ENCODE measurements at regions not wholly inside any gene's neighbourhood (a gene's known extent, or its start where the extent isn't known, plus 50 kb on each side); places are given as distances from the start of the nearest gene placed in this dataset.

DNA sequence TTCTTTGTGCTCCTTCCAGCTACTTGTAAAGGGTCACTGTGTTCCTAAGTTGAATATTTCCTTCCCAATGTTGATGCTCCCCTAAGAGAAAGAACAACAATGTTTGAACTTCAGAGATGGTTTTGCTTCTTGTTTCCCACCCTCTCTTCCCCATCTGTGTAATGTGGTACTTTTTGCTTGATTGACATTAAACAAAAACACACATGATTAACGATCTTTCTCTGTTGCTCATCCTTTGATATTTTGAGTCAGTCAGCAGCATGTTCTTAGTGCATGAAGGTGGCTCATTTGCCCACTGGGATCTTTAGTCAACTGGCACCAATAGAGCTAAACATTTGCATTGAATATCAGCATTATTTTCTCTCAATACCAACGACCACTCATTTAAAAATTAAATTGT is 313.0 kb upstream of the RIOK2 start:
- peaks cover 2% of the 10 kb centered on the region; the same call in 1 of the 2 replicates for H3K4me1 Mint-ChIP-seq
- H3K27ac Mint-ChIP-seq, result no peak overlapping the region
- no peaks in the 10 kb centered on the region for H3K9me3 Mint-ChIP-seq
- no peaks in the 10 kb centered on the region for H3K27me3 Mint-ChIP-seq (ENCODE audit: low read depth)
- ATAC-seq (no peak), DNase-seq (ENCODE audit: low spot score) (no peak)
- POLR2A ChIA-PET, result no interaction called here
- H3K36me3 Mint-ChIP-seq, result no peaks in the 10 kb centered on the region
- TF ChIP-seq, protein P1, sequence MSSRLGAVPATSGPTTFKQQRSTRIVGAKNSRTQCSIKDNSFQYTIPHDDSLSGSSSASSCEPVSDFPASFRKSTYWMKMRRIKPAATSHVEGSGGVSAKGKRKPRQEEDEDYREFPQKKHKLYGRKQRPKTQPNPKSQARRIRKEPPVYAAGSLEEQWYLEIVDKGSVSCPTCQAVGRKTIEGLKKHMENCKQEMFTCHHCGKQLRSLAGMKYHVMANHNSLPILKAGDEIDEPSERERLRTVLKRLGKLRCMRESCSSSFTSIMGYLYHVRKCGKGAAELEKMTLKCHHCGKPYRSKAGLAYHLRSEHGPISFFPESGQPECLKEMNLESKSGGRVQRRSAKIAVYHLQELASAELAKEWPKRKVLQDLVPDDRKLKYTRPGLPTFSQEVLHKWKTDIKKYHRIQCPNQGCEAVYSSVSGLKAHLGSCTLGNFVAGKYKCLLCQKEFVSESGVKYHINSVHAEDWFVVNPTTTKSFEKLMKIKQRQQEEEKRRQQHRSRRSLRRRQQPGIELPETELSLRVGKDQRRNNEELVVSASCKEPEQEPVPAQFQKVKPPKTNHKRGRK (CRISPR knock-in tag; IDR thresholded peaks at IDR 0.05; ENCODE audit: borderline replicate concordance), result no peak
- TF ChIP-seq, protein P2, sequence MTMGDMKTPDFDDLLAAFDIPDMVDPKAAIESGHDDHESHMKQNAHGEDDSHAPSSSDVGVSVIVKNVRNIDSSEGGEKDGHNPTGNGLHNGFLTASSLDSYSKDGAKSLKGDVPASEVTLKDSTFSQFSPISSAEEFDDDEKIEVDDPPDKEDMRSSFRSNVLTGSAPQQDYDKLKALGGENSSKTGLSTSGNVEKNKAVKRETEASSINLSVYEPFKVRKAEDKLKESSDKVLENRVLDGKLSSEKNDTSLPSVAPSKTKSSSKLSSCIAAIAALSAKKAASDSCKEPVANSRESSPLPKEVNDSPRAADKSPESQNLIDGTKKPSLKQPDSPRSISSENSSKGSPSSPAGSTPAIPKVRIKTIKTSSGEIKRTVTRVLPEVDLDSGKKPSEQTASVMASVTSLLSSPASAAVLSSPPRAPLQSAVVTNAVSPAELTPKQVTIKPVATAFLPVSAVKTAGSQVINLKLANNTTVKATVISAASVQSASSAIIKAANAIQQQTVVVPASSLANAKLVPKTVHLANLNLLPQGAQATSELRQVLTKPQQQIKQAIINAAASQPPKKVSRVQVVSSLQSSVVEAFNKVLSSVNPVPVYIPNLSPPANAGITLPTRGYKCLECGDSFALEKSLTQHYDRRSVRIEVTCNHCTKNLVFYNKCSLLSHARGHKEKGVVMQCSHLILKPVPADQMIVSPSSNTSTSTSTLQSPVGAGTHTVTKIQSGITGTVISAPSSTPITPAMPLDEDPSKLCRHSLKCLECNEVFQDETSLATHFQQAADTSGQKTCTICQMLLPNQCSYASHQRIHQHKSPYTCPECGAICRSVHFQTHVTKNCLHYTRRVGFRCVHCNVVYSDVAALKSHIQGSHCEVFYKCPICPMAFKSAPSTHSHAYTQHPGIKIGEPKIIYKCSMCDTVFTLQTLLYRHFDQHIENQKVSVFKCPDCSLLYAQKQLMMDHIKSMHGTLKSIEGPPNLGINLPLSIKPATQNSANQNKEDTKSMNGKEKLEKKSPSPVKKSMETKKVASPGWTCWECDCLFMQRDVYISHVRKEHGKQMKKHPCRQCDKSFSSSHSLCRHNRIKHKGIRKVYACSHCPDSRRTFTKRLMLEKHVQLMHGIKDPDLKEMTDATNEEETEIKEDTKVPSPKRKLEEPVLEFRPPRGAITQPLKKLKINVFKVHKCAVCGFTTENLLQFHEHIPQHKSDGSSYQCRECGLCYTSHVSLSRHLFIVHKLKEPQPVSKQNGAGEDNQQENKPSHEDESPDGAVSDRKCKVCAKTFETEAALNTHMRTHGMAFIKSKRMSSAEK (CRISPR knock-in tag; IDR thresholded peaks at IDR 0.05; ENCODE audit: borderline replicate concordance), result no peak
- TF ChIP-seq HMGA2 (CRISPR knock-in tag; IDR thresholded peaks at IDR 0.05) (no peak), ETV6 (CRISPR knock-in tag; IDR thresholded peaks at IDR 0.05) (no peak), ZNF263 (CRISPR knock-in tag; IDR thresholded peaks at IDR 0.05; ENCODE audit: low read depth) (no peak), GTF2I (CRISPR knock-in tag; conservative IDR thresholded peaks at IDR 0.05) (no peak)
- TF ChIP-seq, protein P3, sequence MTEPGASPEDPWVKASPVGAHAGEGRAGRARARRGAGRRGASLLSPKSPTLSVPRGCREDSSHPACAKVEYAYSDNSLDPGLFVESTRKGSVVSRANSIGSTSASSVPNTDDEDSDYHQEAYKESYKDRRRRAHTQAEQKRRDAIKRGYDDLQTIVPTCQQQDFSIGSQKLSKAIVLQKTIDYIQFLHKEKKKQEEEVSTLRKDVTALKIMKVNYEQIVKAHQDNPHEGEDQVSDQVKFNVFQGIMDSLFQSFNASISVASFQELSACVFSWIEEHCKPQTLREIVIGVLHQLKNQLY (CRISPR knock-in tag; IDR thresholded peaks at IDR 0.05), result no peak
- TF ChIP-seq, protein P4, sequence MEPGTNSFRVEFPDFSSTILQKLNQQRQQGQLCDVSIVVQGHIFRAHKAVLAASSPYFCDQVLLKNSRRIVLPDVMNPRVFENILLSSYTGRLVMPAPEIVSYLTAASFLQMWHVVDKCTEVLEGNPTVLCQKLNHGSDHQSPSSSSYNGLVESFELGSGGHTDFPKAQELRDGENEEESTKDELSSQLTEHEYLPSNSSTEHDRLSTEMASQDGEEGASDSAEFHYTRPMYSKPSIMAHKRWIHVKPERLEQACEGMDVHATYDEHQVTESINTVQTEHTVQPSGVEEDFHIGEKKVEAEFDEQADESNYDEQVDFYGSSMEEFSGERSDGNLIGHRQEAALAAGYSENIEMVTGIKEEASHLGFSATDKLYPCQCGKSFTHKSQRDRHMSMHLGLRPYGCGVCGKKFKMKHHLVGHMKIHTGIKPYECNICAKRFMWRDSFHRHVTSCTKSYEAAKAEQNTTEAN (CRISPR knock-in tag; IDR thresholded peaks at IDR 0.05), result no peak
- TF ChIP-seq, protein P5, sequence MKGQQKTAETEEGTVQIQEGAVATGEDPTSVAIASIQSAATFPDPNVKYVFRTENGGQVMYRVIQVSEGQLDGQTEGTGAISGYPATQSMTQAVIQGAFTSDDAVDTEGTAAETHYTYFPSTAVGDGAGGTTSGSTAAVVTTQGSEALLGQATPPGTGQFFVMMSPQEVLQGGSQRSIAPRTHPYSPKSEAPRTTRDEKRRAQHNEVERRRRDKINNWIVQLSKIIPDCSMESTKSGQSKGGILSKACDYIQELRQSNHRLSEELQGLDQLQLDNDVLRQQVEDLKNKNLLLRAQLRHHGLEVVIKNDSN (CRISPR knock-in tag; IDR thresholded peaks at IDR 0.05), result no peak
- TF ChIP-seq, protein P6, sequence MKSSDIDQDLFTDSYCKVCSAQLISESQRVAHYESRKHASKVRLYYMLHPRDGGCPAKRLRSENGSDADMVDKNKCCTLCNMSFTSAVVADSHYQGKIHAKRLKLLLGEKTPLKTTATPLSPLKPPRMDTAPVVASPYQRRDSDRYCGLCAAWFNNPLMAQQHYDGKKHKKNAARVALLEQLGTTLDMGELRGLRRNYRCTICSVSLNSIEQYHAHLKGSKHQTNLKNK (CRISPR knock-in tag; IDR thresholded peaks at IDR 0.05), result no peak
- TF ChIP-seq, protein P7, sequence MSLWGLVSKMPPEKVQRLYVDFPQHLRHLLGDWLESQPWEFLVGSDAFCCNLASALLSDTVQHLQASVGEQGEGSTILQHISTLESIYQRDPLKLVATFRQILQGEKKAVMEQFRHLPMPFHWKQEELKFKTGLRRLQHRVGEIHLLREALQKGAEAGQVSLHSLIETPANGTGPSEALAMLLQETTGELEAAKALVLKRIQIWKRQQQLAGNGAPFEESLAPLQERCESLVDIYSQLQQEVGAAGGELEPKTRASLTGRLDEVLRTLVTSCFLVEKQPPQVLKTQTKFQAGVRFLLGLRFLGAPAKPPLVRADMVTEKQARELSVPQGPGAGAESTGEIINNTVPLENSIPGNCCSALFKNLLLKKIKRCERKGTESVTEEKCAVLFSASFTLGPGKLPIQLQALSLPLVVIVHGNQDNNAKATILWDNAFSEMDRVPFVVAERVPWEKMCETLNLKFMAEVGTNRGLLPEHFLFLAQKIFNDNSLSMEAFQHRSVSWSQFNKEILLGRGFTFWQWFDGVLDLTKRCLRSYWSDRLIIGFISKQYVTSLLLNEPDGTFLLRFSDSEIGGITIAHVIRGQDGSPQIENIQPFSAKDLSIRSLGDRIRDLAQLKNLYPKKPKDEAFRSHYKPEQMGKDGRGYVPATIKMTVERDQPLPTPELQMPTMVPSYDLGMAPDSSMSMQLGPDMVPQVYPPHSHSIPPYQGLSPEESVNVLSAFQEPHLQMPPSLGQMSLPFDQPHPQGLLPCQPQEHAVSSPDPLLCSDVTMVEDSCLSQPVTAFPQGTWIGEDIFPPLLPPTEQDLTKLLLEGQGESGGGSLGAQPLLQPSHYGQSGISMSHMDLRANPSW (CRISPR knock-in tag; conservative IDR thresholded peaks at IDR 0.05; ENCODE audit: low read depth), result no peak
- TF ChIP-seq, protein P8, sequence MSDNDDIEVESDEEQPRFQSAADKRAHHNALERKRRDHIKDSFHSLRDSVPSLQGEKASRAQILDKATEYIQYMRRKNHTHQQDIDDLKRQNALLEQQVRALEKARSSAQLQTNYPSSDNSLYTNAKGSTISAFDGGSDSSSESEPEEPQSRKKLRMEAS (CRISPR knock-in tag; IDR thresholded peaks at IDR 0.05), result no peak
- CTCF ChIA-PET, result interaction anchor here (1.6 kb wide), 1 partner anchor 38 kb away, joined by 4 read pairs; no protein-coding TSS in a partner anchor
- H3K4me3 Mint-ChIP-seq, result no peak overlapping the region

DNA sequence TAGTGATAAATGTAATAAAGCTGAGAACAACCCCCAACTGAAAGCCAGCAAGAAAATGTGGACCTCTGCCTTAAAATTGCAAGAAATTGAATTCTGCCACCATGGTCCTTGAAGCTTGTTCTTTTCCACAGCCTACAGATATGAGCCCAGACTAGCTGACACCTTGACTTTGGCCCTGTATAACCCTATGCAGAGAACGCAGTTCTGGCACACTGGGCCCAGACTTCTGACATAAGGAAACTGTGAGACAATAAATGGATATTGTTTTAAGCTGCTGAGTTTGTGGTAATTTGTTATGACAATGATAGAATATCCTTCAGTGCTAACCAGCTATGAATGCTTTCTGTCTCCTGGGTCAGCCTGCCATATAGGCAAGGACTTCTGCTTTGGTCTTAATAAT is 315.6 kb upstream of the RIOK2 start:
- Mint-ChIP-seq H3K4me1 (peaks cover 2% of the 10 kb centered on the region; the same call in 1 of the 2 replicates), H3K4me3 (no peak overlapping the region), H3K27me3 (ENCODE audit: low read depth) (no peaks in the 10 kb centered on the region), H3K27ac (no peak overlapping the region), H3K36me3 (no peaks in the 10 kb centered on the region), H3K9me3 (no peaks in the 10 kb centered on the region)
- DNase-seq (ENCODE audit: low spot score) (no peak), ATAC-seq (no peak)
- ChIA-PET CTCF (no interaction called here), POLR2A (no interaction called here)
- TF ChIP-seq NR2C2 (CRISPR knock-in tag; IDR thresholded peaks at IDR 0.05), result no peak
- no peak for TF ChIP-seq RORB (CRISPR knock-in tag; IDR thresholded peaks at IDR 0.05)
- no peak for TF ChIP-seq FOXP1 (CRISPR knock-in tag; IDR thresholded peaks at IDR 0.05; ENCODE audit: borderline replicate concordance)
- TF ChIP-seq, protein P9, sequence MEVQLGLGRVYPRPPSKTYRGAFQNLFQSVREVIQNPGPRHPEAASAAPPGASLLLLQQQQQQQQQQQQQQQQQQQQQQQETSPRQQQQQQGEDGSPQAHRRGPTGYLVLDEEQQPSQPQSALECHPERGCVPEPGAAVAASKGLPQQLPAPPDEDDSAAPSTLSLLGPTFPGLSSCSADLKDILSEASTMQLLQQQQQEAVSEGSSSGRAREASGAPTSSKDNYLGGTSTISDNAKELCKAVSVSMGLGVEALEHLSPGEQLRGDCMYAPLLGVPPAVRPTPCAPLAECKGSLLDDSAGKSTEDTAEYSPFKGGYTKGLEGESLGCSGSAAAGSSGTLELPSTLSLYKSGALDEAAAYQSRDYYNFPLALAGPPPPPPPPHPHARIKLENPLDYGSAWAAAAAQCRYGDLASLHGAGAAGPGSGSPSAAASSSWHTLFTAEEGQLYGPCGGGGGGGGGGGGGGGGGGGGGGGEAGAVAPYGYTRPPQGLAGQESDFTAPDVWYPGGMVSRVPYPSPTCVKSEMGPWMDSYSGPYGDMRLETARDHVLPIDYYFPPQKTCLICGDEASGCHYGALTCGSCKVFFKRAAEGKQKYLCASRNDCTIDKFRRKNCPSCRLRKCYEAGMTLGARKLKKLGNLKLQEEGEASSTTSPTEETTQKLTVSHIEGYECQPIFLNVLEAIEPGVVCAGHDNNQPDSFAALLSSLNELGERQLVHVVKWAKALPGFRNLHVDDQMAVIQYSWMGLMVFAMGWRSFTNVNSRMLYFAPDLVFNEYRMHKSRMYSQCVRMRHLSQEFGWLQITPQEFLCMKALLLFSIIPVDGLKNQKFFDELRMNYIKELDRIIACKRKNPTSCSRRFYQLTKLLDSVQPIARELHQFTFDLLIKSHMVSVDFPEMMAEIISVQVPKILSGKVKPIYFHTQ (CRISPR knock-in tag; IDR thresholded peaks at IDR 0.05), result no peak
- no peak for TF ChIP-seq MXD4 (CRISPR knock-in tag; IDR thresholded peaks at IDR 0.05; ENCODE audit: borderline replicate concordance)
- no peak for TF ChIP-seq PRRX2 (CRISPR knock-in tag; IDR thresholded peaks at IDR 0.05)
- no peak for TF ChIP-seq TCF7 (CRISPR knock-in tag; IDR thresholded peaks at IDR 0.05; ENCODE audit: low read depth)
- no peak for TF ChIP-seq IRF2 (CRISPR knock-in tag; IDR thresholded peaks at IDR 0.05; ENCODE audit: borderline replicate concordance, low read depth)
- no peak for TF ChIP-seq NR1H2 (CRISPR knock-in tag; IDR thresholded peaks at IDR 0.05)

Measured in WTC11 (cell line).